Endothelial cell of umbilical vein (primary cell): ENCODE measurements at regions not wholly inside any gene's neighbourhood (a gene's known extent, or its start where the extent isn't known, plus 50 kb on each side); places are given as distances from the start of the nearest gene placed in this dataset.

Experiments
- BruUV-seq: library from RNA; stranded (reverse); fragments of 400-500 nt; replicated peaks from 2 replicates; lab custom pipeline; 2021; lab: Mats Ljungman, UMichigan
- CTCF ChIA-PET: fragments of 300-600, 350-600 bp; sonication (Branson Sonifier 250); formaldehyde crosslinking; loops from one replicate; lab custom pipeline; 2021; ENCODE audit warnings: antibody characterized with exemption, inconsistent platforms; lab: Charles Lee
- POLR2A ChIA-PET: fragments of 300-600, 350-600 bp; sonication (Branson Sonifier 250); formaldehyde crosslinking; loops from one replicate; lab custom pipeline; 2021; ENCODE audit warnings: antibody characterized with exemption, inconsistent platforms; lab: Charles Lee
- DNase-seq: peaks from one replicate; pipeline ENCODE4 v3.0.0-alpha.2; 2011; ENCODE audit warnings: low read depth, low spot score
- FAIRE-seq: peaks from 2 replicates; lab custom pipeline; 2011; peaks lifted over from hg19 to GRCh38; lab: Jason Lieb, UNC
- H2AFZ ChIP-seq: 2 replicates; pipeline ENCODE4 v1.6.0; 2012; ENCODE audit warnings: low read depth, low read length, control low read depth, inconsistent platforms
- H3K27ac ChIP-seq: 2 replicates; pipeline ENCODE4 v1.5.1; 2011; ENCODE audit warnings: low read depth, mild to moderate bottlenecking, control low read depth, low read length, moderate library complexity; ENCODE audit not compliant: insufficient read depth
- H3K27me3 ChIP-seq, 2 experiments: 2 replicates each; pipeline versions ENCODE4 v1.6.0 to v1.6.1; 2011; ENCODE audit warnings: low read length in 2 of 2, mixed read lengths in 1 of 2; ENCODE audit not compliant: control insufficient read depth in 2 of 2, insufficient read depth in 2 of 2
- H3K36me3 ChIP-seq, 2 experiments: 2 replicates in 1 of 2; 3 replicates in 1 of 2; pipeline ENCODE4 v1.5.1; 2011; ENCODE audit warnings: low read length in 2 of 2, mild to moderate bottlenecking in 1 of 2, moderate library complexity in 1 of 2; ENCODE audit not compliant: control insufficient read depth in 2 of 2, insufficient read depth in 2 of 2; ENCODE audit errors: extremely low read depth in 1 of 2
- H3K4me1 ChIP-seq: 3 replicates; pipeline ENCODE4 v1.5.1; 2011; ENCODE audit warnings: mild to moderate bottlenecking, low read length; ENCODE audit not compliant: control insufficient read depth, insufficient read depth; ENCODE audit errors: extremely low read depth
- H3K4me2 ChIP-seq: 2 replicates; pipeline ENCODE4 v1.6.1; 2011; ENCODE audit warnings: low read length, control low read depth, mixed read lengths; ENCODE audit not compliant: insufficient read depth
- H3K4me3 ChIP-seq, 3 experiments: fragments of 200-600 bp in 1 of 3; sonication (generic), shearing (Covaris generic) in 1 of 3; replicated peaks in 1 of 3; 2 replicates each; pipeline ENCODE4 v1.5.1; 2011 to 2016; ENCODE audit warnings: control low read depth in 3 of 3, low read length in 3 of 3, mild to moderate bottlenecking in 2 of 3, inconsistent platforms in 1 of 3, low read depth in 1 of 3, moderate library complexity in 1 of 3; ENCODE audit not compliant: insufficient read depth in 1 of 3
- H3K79me2 ChIP-seq: 2 replicates; pipeline ENCODE4 v1.6.0; 2012; ENCODE audit warnings: low read length, inconsistent platforms; ENCODE audit not compliant: control insufficient read depth, insufficient read depth
- H3K9ac ChIP-seq: replicated peaks from 2 replicates; pipeline ENCODE3; 2011; ENCODE audit warnings: low read length, control low read depth; ENCODE audit not compliant: insufficient read depth; ENCODE audit errors: extremely low read depth
- H3K9me1 ChIP-seq: replicated peaks from 3 replicates; pipeline ENCODE4 v1.6.0; 2011; ENCODE audit warnings: mild to moderate bottlenecking, low read length; ENCODE audit not compliant: control insufficient read depth, insufficient read depth; ENCODE audit errors: extremely low read depth
- H3K9me3 ChIP-seq: replicated peaks from 2 replicates; pipeline ENCODE4 v1.5.1; 2012; ENCODE audit warnings: low read length, inconsistent platforms; ENCODE audit not compliant: control insufficient read depth, insufficient read depth
- H4K20me1 ChIP-seq: replicated peaks from 2 replicates; pipeline ENCODE3; 2011; ENCODE audit warnings: mild to moderate bottlenecking, low read length; ENCODE audit not compliant: control insufficient read depth, insufficient read depth; ENCODE audit errors: extremely low read depth
- EZH2 ChIP-seq: IDR thresholded peaks from 2 replicates; pipeline ENCODE4 v1.6.1; 2012; ENCODE audit warnings: borderline replicate concordance, low read depth, mild to moderate bottlenecking, moderate library complexity, low read length, inconsistent platforms; ENCODE audit not compliant: severe bottlenecking
- FOS ChIP-seq: IDR thresholded peaks from 2 replicates; pipeline ENCODE4 v1.6.1; 2011; ENCODE audit warnings: mild to moderate bottlenecking, low read length, moderate library complexity, borderline replicate concordance; ENCODE audit not compliant: insufficient read depth
- GATA2 ChIP-seq: IDR thresholded peaks from 2 replicates; pipeline ENCODE4 v1.7.0; 2011; ENCODE audit warnings: low read depth, mild to moderate bottlenecking, moderate library complexity, mixed read lengths, low read length; ENCODE audit not compliant: insufficient read length, insufficient read depth
- JUN ChIP-seq: IDR thresholded peaks from 2 replicates; pipeline ENCODE4 v1.6.1; 2011; ENCODE audit warnings: borderline replicate concordance, low read depth; ENCODE audit not compliant: insufficient read length, insufficient read depth
- MYC ChIP-seq: IDR thresholded peaks from one replicate; pipeline ENCODE4 v1.6.1; 2011; ENCODE audit warnings: mild to moderate bottlenecking, low read depth, low read length
- POLR2A ChIP-seq: IDR thresholded peaks from 2 replicates; pipeline ENCODE4 v1.6.1; 2012; ENCODE audit warnings: low read depth, mild to moderate bottlenecking, control low read depth, low read length
- POLR2AphosphoS5 ChIP-seq: IDR thresholded peaks from 2 replicates; pipeline ENCODE4 v1.6.1; 2012; ENCODE audit warnings: low read depth, mild to moderate bottlenecking, control low read depth, low read length, moderate library complexity; ENCODE audit not compliant: insufficient read depth
- dilution Hi-C: fragments of 300-500 bp; cut with MboI; formaldehyde crosslinking; loops from one replicate; pipeline ENCODE4 v1.15.0; 2019; ENCODE audit warnings: low sequenced_read_pairs; ENCODE audit not compliant: extremely low pct_ligation_motif_present
- intact Hi-C: fragments of 100-400 bp; cut with micrococcal nuclease; formaldehyde crosslinking; loops from one replicate; pipeline ENCODE4 v1.10.0; 2022
- TF ChIP-seq, protein P1 (sequence below): IDR thresholded peaks from 2 replicates; pipeline ENCODE4 v1.6.1; 2011; ENCODE audit not compliant: insufficient read depth, insufficient read length
- TF ChIP-seq, protein P2 (sequence below), 2 donors: IDR thresholded peaks; 1 replicate in 1 of 2; 2 replicates in 1 of 2; pipeline ENCODE4 v1.5.1; 2011; ENCODE audit warnings: low read length in 2 of 2, mild to moderate bottlenecking in 2 of 2, moderate library complexity in 2 of 2, control low read depth in 1 of 2, inconsistent platforms in 1 of 2, low read depth in 1 of 2; ENCODE audit not compliant: insufficient read depth in 1 of 2; ENCODE audit errors: extremely low read depth in 1 of 2

DNA sequence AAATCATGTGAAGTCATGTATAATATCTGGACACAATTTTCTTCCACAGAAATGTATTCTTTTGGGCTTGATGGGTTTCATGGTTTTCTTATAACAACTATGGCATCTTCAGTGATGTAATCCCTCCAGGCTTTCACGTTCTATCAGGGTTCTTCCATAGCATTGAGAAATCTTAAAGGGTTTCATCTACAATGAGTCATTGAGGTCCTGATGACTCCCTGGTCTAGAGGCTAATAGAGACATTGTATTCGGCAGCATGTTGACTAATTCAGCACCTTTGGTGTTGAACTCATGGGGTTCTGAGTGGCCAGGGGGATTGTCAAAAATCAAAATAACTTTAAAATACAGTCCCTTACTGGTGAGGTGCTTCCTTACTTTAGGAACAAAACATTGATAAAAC, 614.0 kb upstream of the CRIM1 start:
- TF ChIP-seq, protein P1, sequence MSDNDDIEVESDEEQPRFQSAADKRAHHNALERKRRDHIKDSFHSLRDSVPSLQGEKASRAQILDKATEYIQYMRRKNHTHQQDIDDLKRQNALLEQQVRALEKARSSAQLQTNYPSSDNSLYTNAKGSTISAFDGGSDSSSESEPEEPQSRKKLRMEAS, result no peak
- TF ChIP-seq POLR2AphosphoS5 (no peak), GATA2 (no peak)
- DNase-seq (no peak), FAIRE-seq (no peak)
- dilution Hi-C loops, result no loop called here
- Histone ChIP-seq H3K27me3 (no peaks in the 10 kb centered on the region), H3K9me3 (no peaks in the 10 kb centered on the region), H3K36me3 (no peaks in the 10 kb centered on the region), H3K4me2 (no peak overlapping the region), H4K20me1 (no peaks in the 10 kb centered on the region), H3K27ac (no peak overlapping the region), H3K9ac (no peak overlapping the region), H3K4me3 (no peak overlapping the region), H3K9me1 (no peaks in the 10 kb centered on the region), H2AFZ (no peak overlapping the region), H3K4me1 (no peaks in the 10 kb centered on the region), H3K79me2 (no peaks in the 10 kb centered on the region)
- ChIA-PET POLR2A (no interaction called here), CTCF (no interaction called here)
- BruUV-seq, result no TSS peak
- intact Hi-C loops, result no loop called here

DNA sequence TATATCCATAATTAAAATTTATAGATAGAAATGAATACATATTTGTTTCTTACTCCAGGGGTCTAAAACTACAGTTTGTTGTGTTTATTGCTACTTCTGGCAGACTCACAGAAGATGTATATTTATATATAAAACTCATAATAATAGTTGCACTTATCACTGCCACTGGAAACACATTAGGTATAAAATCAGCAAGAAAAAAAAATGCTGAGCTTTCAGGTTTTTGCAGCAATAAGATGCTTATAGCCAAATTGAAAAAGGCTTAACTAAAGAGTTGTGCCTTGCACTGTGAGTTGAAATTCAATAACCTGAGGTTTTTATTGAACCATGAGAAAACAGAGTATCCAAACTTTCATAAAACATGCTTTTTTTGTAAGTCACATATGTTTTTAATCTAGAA, 623.9 kb upstream of the CRIM1 start:
- no TSS peak for BruUV-seq
- Histone ChIP-seq H2AFZ (no peak overlapping the region), H3K27ac (no peak overlapping the region), H4K20me1 (no peaks in the 10 kb centered on the region), H3K79me2 (no peaks in the 10 kb centered on the region), H3K27me3 (no peaks in the 10 kb centered on the region), H3K4me1 (no peaks in the 10 kb centered on the region), H3K4me2 (no peak overlapping the region), H3K9me1 (no peaks in the 10 kb centered on the region), H3K36me3 (no peaks in the 10 kb centered on the region), H3K9ac (no peak overlapping the region), H3K4me3 (no peak overlapping the region), H3K9me3 (no peaks in the 10 kb centered on the region)
- CTCF ChIA-PET, result interaction anchor here (0.8 kb wide), 1 partner anchor 238 kb away, joined by 3 read pairs; no protein-coding TSS in a partner anchor
- DNase-seq (no peak), FAIRE-seq (no peak)
- dilution Hi-C loops (no loop called here), intact Hi-C loops (no loop called here)
- POLR2A ChIA-PET, result no interaction called here
- TF ChIP-seq JUN (no peak), POLR2AphosphoS5 (no peak), FOS (no peak), MYC (no peak), POLR2A (no peak), EZH2 (no peak), GATA2 (no peak)
- TF ChIP-seq, protein P1, result no peak
- TF ChIP-seq, protein P2, sequence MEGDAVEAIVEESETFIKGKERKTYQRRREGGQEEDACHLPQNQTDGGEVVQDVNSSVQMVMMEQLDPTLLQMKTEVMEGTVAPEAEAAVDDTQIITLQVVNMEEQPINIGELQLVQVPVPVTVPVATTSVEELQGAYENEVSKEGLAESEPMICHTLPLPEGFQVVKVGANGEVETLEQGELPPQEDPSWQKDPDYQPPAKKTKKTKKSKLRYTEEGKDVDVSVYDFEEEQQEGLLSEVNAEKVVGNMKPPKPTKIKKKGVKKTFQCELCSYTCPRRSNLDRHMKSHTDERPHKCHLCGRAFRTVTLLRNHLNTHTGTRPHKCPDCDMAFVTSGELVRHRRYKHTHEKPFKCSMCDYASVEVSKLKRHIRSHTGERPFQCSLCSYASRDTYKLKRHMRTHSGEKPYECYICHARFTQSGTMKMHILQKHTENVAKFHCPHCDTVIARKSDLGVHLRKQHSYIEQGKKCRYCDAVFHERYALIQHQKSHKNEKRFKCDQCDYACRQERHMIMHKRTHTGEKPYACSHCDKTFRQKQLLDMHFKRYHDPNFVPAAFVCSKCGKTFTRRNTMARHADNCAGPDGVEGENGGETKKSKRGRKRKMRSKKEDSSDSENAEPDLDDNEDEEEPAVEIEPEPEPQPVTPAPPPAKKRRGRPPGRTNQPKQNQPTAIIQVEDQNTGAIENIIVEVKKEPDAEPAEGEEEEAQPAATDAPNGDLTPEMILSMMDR (IDR thresholded peaks at IDR 0.05; ENCODE audit: extremely low read depth in 1 of 2, insufficient read depth in 1 of 2, low read depth in 1 of 2, low read length in 2 of 2), result no peak
